Thyroid gland (tissue), 4 donors: ENCODE measurements at regions not wholly inside any gene's neighbourhood (a gene's known extent, or its start where the extent isn't known, plus 50 kb on each side); places are given as distances from the start of the nearest gene placed in this dataset.

Experiments used
- DNase-seq, 2 donors: peaks; one replicate each; pipeline ENCODE4 v3.0.0-alpha.2; 2019
- H3K27ac ChIP-seq, 3 donors: fragments of 200-600 bp; sonication (generic); 1 replicate in 2 of 3; 2 replicates in 1 of 3; pipeline ENCODE4 v1.5.1; 2016 to 2019; ENCODE audit warnings: mild to moderate bottlenecking in 1 of 3, moderate library complexity in 1 of 3
- H3K27me3 ChIP-seq: fragments of 200-600 bp; sonication (generic); one replicate; pipeline ENCODE4 v1.5.1; 2019
- H3K36me3 ChIP-seq, 2 donors: fragments of 200-600 bp; sonication (generic); one replicate each; pipeline ENCODE4 v1.5.1; 2016 to 2019
- H3K4me1 ChIP-seq, 2 donors: fragments of 200-600 bp; sonication (generic); one replicate each; pipeline ENCODE4 v1.5.1; 2017 to 2019
- H3K4me3 ChIP-seq, 3 donors: fragments of 200-600 bp; sonication (generic); replicated peaks in 1 of 3; 1 replicate in 2 of 3; 2 replicates in 1 of 3; pipeline ENCODE4 v1.5.1; 2016; ENCODE audit warnings: mild to moderate bottlenecking in 1 of 3
- H3K9me3 ChIP-seq: fragments of 200-600 bp; sonication (generic); one replicate; pipeline ENCODE4 v1.5.1; 2017
- CTCF ChIP-seq, 6 experiments: fragments of 200-600 bp in 3 of 6; fragments of 450-650 bp in 3 of 6; sonication (generic) in 3 of 6; IDR thresholded peaks; one replicate each; pipeline ENCODE4 v1.5.1; 2016 to 2019; ENCODE audit warnings: antibody characterized with exemption in 6 of 6, mild to moderate bottlenecking in 2 of 6, inconsistent platforms in 1 of 6, moderate library complexity in 1 of 6
- POLR2A ChIP-seq, 2 donors: fragments of 450-650 bp; IDR thresholded peaks; one replicate each; pipeline ENCODE4 v1.6.1; 2017; ENCODE audit warnings: antibody characterized with exemption in 2 of 2, mild to moderate bottlenecking in 2 of 2, moderate library complexity in 1 of 2
- WGBS, 2 donors: methylation state at CpG; one replicate each; pipeline ENCODE4 v1.1.5; 2017; 5-methylcytosine and 5-hydroxymethylcytosine counted together
- intact Hi-C: fragments of 100-400 bp; cut with DNase I; formaldehyde crosslinking; loops from one replicate; pipeline ENCODE4 v1.15.1; 2023

DNA sequence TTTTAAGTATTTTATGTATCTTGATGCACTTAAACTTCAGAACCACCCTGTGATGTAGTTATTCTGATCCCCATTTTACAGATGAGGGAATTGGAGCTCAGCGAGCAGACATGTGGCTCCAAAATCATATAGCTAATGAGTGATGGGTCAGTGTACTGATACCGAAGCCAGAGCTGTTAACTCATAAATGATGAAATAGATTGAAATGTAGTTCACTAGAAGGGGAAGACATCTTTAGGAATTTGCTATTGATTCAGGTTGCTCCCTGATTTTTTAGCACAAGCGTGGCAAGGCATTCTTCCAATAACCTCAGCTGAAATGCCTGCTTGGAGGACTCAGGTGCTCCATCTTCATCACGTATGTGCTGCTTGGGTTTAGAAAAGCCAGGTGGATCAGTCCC is 228.8 kb downstream of the PTEN start:
- intact Hi-C loops: no loop called here
- WGBS, 2 donors: 91 to 95% methylated on average over 4 of the region's 4 CpGs
- H3K36me3 ChIP-seq: no peaks in the 10 kb centered on the region
- DNase-seq: no peak
- no peak overlapping the region for H3K4me3 ChIP-seq
- no peaks in the 10 kb centered on the region for H3K9me3 ChIP-seq
- H3K27me3 ChIP-seq: no peaks in the 10 kb centered on the region
- H3K27ac ChIP-seq: no peak overlapping the region
- no peak for TF ChIP-seq CTCF (IDR thresholded peaks at IDR 0.05)
- TF ChIP-seq POLR2A (IDR thresholded peaks at IDR 0.05): no peak
- H3K4me1 ChIP-seq: peaks cover 33 to 37% of the 10 kb centered on the region in 2 donors

DNA sequence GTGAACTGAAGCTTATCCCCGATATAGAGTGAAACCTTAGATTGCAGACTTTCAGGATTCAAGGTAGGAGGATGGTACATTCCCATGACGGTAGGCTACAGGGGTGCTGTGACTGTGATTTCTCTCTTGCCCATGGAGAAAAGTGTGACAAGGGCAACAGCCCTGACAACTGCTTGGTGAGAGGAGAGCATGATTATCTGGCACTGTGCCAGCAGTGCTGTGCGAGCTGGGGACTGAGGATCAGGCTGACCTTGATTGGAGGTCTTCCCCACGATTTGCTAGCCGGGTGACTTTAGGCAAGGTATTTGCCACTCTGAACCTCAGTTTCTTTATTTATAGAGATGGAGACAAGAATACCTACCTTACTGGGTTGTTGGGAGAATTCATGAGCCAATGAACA is 229.5 kb downstream of the PTEN start:
- intact Hi-C loops: no loop called here
- peaks cover 30 to 37% of the 10 kb centered on the region in 2 donors for H3K4me1 ChIP-seq
- no peak for TF ChIP-seq CTCF (IDR thresholded peaks at IDR 0.05)
- TF ChIP-seq POLR2A (IDR thresholded peaks at IDR 0.05): no peak
- DNase-seq: peak; percentile 69
- H3K36me3 ChIP-seq: no peaks in the 10 kb centered on the region
- H3K27me3 ChIP-seq: no peaks in the 10 kb centered on the region
- H3K4me3 ChIP-seq: no peak overlapping the region
- 49 to 53% methylated on average over 5 of the region's 5 CpGs for WGBS, 2 donors
- peak overlapping the region in 2 of 3 donors; percentile 14 to 18 for H3K27ac ChIP-seq
- H3K9me3 ChIP-seq: no peaks in the 10 kb centered on the region

GRCh38 chr10:88094795-88095194 is 231.4 kb downstream of the PTEN start:
- 95 to 98% methylated on average over 1 of the region's 1 CpG for WGBS, 2 donors
- Histone ChIP-seq H3K4me1 (peaks cover 20 to 23% of the 10 kb centered on the region in 2 donors), H3K27ac (no peak overlapping the region), H3K36me3 (no peaks in the 10 kb centered on the region), H3K27me3 (no peaks in the 10 kb centered on the region), H3K4me3 (no peak overlapping the region), H3K9me3 (no peaks in the 10 kb centered on the region)
- TF ChIP-seq POLR2A (IDR thresholded peaks at IDR 0.05) (no peak), CTCF (IDR thresholded peaks at IDR 0.05) (no peak)
- intact Hi-C loops: no loop called here
- DNase-seq: no peak

GRCh38 chr10:88095223-88095721 is 231.8 kb downstream of the PTEN start:
- no peak for DNase-seq
- TF ChIP-seq CTCF (IDR thresholded peaks at IDR 0.05): no peak
- TF ChIP-seq POLR2A (IDR thresholded peaks at IDR 0.05): no peak
- no peaks in the 10 kb centered on the region for H3K27me3 ChIP-seq
- H3K9me3 ChIP-seq: no peaks in the 10 kb centered on the region
- no peak overlapping the region for H3K4me3 ChIP-seq
- 89 to 91% methylated on average over 5 of the region's 5 CpGs for WGBS, 2 donors
- H3K4me1 ChIP-seq: peaks cover 15 to 18% of the 10 kb centered on the region in 2 donors
- H3K27ac ChIP-seq: no peak overlapping the region
- intact Hi-C loops: no loop called here
- no peaks in the 10 kb centered on the region for H3K36me3 ChIP-seq

- H3K27me3 ChIP-seq: no peaks in the 10 kb centered on the region
- no peak for TF ChIP-seq POLR2A (IDR thresholded peaks at IDR 0.05)
- no peak for TF ChIP-seq CTCF (IDR thresholded peaks at IDR 0.05)
- WGBS, 2 donors: 87 to 89% methylated on average over 9 of the region's 9 CpGs
- H3K36me3 ChIP-seq: no peaks in the 10 kb centered on the region
- H3K27ac ChIP-seq: no peak overlapping the region
- peaks cover 11 to 14% of the 10 kb centered on the region in 2 donors for H3K4me1 ChIP-seq
- H3K9me3 ChIP-seq: no peaks in the 10 kb centered on the region
- H3K4me3 ChIP-seq: no peak overlapping the region
- intact Hi-C loops: no loop called here
- DNase-seq: no peak
These were observed 232.5 kb downstream of the PTEN start for GRCh38 chr10:88095778-88096431.
